Stimulated activated CD8-positive, alpha-beta memory T cell treated with anti-CD3 and anti-CD28 coated beads, Interleukin-4, amount 100 ng/mL, for 24 hours (primary cell): ENCODE measurements at regions not wholly inside any gene's neighbourhood (a gene's known extent, or its start where the extent isn't known, plus 50 kb on each side); places are given as distances from the start of the nearest gene placed in this dataset.

Experiments used
- DNase-seq: peaks from one replicate; pipeline ENCODE4 v3.0.0-alpha.2; 2020; ENCODE audit warnings: low read depth

- no peak for DNase-seq
Observed at GRCh38 chr5:168057905-168058304, 233.5 kb upstream of the WWC1 start.

GRCh38 chr5:168059131-168059530 is 232.3 kb upstream of the WWC1 start:
- DNase-seq, result no peak

- no peak for DNase-seq
Observed at GRCh38 chr5:168062239-168062638, 229.2 kb upstream of the WWC1 start.

GRCh38 chr5:168064457-168064856 is 227.0 kb upstream of the WWC1 start:
- DNase-seq, result no peak

- no peak for DNase-seq
Observed at GRCh38 chr5:168064933-168065622, 226.4 kb upstream of the WWC1 start.

- no peak for DNase-seq
Observed at GRCh38 chr5:168066536-168067208, 224.8 kb upstream of the WWC1 start.

GRCh38 chr5:168070761-168071160 is 220.7 kb upstream of the WWC1 start:
- DNase-seq, result no peak

- no peak for DNase-seq
Observed at GRCh38 chr5:168072665-168073064, 218.8 kb upstream of the WWC1 start.

GRCh38 chr5:168073311-168073710 is 218.1 kb upstream of the WWC1 start:
- DNase-seq, result no peak

- DNase-seq, result no peak
Observed at GRCh38 chr5:168073991-168074800, 217.2 kb upstream of the WWC1 start.

- no peak for DNase-seq
Observed at GRCh38 chr5:168075387-168075786, 216.1 kb upstream of the WWC1 start.

- no peak for DNase-seq
Observed at GRCh38 chr5:168076561-168076991, 214.9 kb upstream of the WWC1 start.

- DNase-seq, result no peak
Observed at GRCh38 chr5:168085261-168086031, 206.0 kb upstream of the WWC1 start.

- DNase-seq, result no peak
Observed at GRCh38 chr5:168086104-168086610, 205.3 kb upstream of the WWC1 start.

- no peak for DNase-seq
Observed at GRCh38 chr5:168086746-168087145, 204.7 kb upstream of the WWC1 start.

- DNase-seq, result no peak
Observed at GRCh38 chr5:168088410-168089173, 202.9 kb upstream of the WWC1 start.

GRCh38 chr5:168089201-168089887 is 202.1 kb upstream of the WWC1 start:
- DNase-seq, result no peak

- DNase-seq, result no peak
Observed at GRCh38 chr5:168092209-168093185, 198.9 kb upstream of the WWC1 start.

- DNase-seq, result no peak
Observed at GRCh38 chr5:168093200-168093910, 198.1 kb upstream of the WWC1 start.
